A673 (cell line): ENCODE measurements at regions not wholly inside any gene's neighbourhood (a gene's known extent, or its start where the extent isn't known, plus 50 kb on each side); places are given as distances from the start of the nearest gene placed in this dataset.
A peak's percentile ranks its signal among the peaks of the same experiment; 100 is the strongest.

Experiments
- BruUV-seq: library from RNA; stranded (reverse); fragments of 400-500 nt; replicated peaks from 2 replicates; lab custom pipeline; 2021; lab: Mats Ljungman, UMichigan
- CTCF ChIA-PET: fragments of 300-600 bp; sonication (Branson Sonifier 250); formaldehyde crosslinking; loops from one replicate; lab custom pipeline; 2022; ENCODE audit warnings: antibody characterized with exemption; lab: Charles Lee
- POLR2A ChIA-PET: fragments of 300-600 bp; sonication (Branson Sonifier 250); formaldehyde crosslinking; loops from one replicate; lab custom pipeline; 2022; ENCODE audit warnings: antibody characterized with exemption; ENCODE audit not compliant: low non-redundant PET; lab: Charles Lee
- DNase-seq: peaks from one replicate; pipeline ENCODE4 v3.0.0-alpha.2; 2015; ENCODE audit warnings: low spot score
- H3K27ac ChIP-seq: fragments of 200-600 bp; sonication (generic); 2 replicates; pipeline ENCODE4 v1.5.1; 2016; ENCODE audit warnings: mixed run types, low read depth, mild to moderate bottlenecking, mixed read lengths, antibody characterized with exemption, low read length; ENCODE audit not compliant: poor library complexity, severe bottlenecking
- H3K27me3 ChIP-seq: fragments of 200-600 bp; sonication (generic); replicated peaks from 2 replicates; pipeline ENCODE4 v1.6.1; 2017; ENCODE audit warnings: mixed run types, low read depth, mild to moderate bottlenecking, mixed read lengths, antibody characterized with exemption, low read length; ENCODE audit not compliant: insufficient read depth, poor library complexity
- H3K36me3 ChIP-seq: fragments of 200-600 bp; sonication (generic); 2 replicates; pipeline ENCODE4 v1.6.1; 2016; ENCODE audit warnings: mixed run types, mild to moderate bottlenecking, mixed read lengths, antibody characterized with exemption, low read length; ENCODE audit not compliant: insufficient read depth, poor library complexity, severe bottlenecking
- H3K4me1 ChIP-seq: fragments of 200-600 bp; sonication (generic); 2 replicates; pipeline ENCODE4 v1.6.1; 2017; ENCODE audit warnings: mixed run types, mild to moderate bottlenecking, mixed read lengths, antibody characterized with exemption, low read length; ENCODE audit not compliant: insufficient read depth, poor library complexity, severe bottlenecking
- H3K4me3 ChIP-seq: fragments of 200-600 bp; sonication (generic); 2 replicates; pipeline ENCODE4 v1.5.1; 2016; ENCODE audit warnings: low read depth, mixed run types, mild to moderate bottlenecking, mixed read lengths, low read length; ENCODE audit not compliant: poor library complexity, severe bottlenecking
- H3K9me3 ChIP-seq: fragments of 200-600 bp; sonication (generic); 2 replicates; pipeline ENCODE4 v1.6.1; 2016; ENCODE audit warnings: mixed run types, low read depth, mild to moderate bottlenecking, mixed read lengths, antibody characterized with exemption, low read length; ENCODE audit not compliant: poor library complexity, severe bottlenecking
- EZH2 ChIP-seq: fragments of 200-600 bp; sonication (generic); IDR thresholded peaks from 2 replicates; pipeline ENCODE4 v1.6.1; 2017; ENCODE audit warnings: borderline replicate concordance, low read depth, mild to moderate bottlenecking, mixed read lengths, antibody characterized with exemption, low read length; ENCODE audit not compliant: poor library complexity, severe bottlenecking
- intact Hi-C: fragments of 100-400 bp; cut with micrococcal nuclease; formaldehyde crosslinking; loops from one replicate; pipeline ENCODE4 v1.10.0; 2022; ENCODE audit not compliant: unreplicated experiment
- TF ChIP-seq, protein P1 (sequence below): fragments of 300-800, 200-600 bp; sonication (generic); conservative IDR thresholded peaks from 2 replicates; pipeline ENCODE4 v1.5.1; 2017; ENCODE audit warnings: low read depth, mild to moderate bottlenecking, antibody characterized with exemption, low read length, moderate library complexity, mixed read lengths

GRCh38 chr1:70764747-70765146, 282.9 kb downstream of the PTGER3 start:
- ChIA-PET CTCF (interaction anchor here (0.7 kb wide), 1 partner anchor 22 kb away, joined by 4 read pairs; no protein-coding TSS in a partner anchor), POLR2A (no interaction called here)
- Histone ChIP-seq H3K4me1 (no peaks in the 10 kb centered on the region), H3K36me3 (no peaks in the 10 kb centered on the region), H3K27ac (no peak overlapping the region), H3K9me3 (no peaks in the 10 kb centered on the region), H3K27me3 (no peaks in the 10 kb centered on the region), H3K4me3 (no peak overlapping the region)
- peak; percentile 36 for DNase-seq
- intact Hi-C loops: no loop called here
- no TSS peak for BruUV-seq
- TF ChIP-seq EZH2: no peak
- TF ChIP-seq, protein P1, sequence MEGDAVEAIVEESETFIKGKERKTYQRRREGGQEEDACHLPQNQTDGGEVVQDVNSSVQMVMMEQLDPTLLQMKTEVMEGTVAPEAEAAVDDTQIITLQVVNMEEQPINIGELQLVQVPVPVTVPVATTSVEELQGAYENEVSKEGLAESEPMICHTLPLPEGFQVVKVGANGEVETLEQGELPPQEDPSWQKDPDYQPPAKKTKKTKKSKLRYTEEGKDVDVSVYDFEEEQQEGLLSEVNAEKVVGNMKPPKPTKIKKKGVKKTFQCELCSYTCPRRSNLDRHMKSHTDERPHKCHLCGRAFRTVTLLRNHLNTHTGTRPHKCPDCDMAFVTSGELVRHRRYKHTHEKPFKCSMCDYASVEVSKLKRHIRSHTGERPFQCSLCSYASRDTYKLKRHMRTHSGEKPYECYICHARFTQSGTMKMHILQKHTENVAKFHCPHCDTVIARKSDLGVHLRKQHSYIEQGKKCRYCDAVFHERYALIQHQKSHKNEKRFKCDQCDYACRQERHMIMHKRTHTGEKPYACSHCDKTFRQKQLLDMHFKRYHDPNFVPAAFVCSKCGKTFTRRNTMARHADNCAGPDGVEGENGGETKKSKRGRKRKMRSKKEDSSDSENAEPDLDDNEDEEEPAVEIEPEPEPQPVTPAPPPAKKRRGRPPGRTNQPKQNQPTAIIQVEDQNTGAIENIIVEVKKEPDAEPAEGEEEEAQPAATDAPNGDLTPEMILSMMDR: no peak

GRCh38 chr1:70767377-70767776, 280.2 kb downstream of the PTGER3 start:
- TF ChIP-seq EZH2: no peak
- Histone ChIP-seq H3K4me1 (no peaks in the 10 kb centered on the region), H3K9me3 (no peaks in the 10 kb centered on the region), H3K36me3 (no peaks in the 10 kb centered on the region), H3K27me3 (no peaks in the 10 kb centered on the region), H3K4me3 (no peak overlapping the region), H3K27ac (no peak overlapping the region)
- intact Hi-C loops: no loop called here
- CTCF ChIA-PET: no interaction called here
- no TSS peak for BruUV-seq
- POLR2A ChIA-PET: no interaction called here
- no peak for DNase-seq

DNA sequence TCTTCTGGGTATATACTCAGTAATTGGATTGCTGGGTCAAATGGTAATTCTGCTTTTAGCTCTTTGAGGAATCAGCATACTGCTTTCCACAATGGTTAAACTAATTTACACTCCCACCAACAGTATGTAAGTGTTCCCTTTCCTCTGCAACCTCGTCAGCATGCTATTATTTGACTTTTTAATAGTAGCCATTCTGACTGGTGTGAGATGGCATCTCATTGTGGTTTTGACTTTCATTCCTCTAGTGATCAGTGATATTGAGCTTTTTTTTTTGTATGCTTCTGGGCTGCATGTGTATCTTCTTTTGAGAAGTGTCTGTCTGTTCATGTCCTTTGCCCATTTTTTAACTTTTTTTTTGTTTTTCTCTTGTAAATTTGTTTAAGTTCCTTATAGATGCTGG, 279.4 kb downstream of the PTGER3 start:
- no peak for TF ChIP-seq EZH2
- TF ChIP-seq, protein P1: no peak
- Histone ChIP-seq H3K4me1 (no peaks in the 10 kb centered on the region), H3K36me3 (no peaks in the 10 kb centered on the region), H3K9me3 (no peaks in the 10 kb centered on the region), H3K27ac (no peak overlapping the region), H3K27me3 (no peaks in the 10 kb centered on the region), H3K4me3 (no peak overlapping the region)
- no peak for DNase-seq
- CTCF ChIA-PET: no interaction called here
- BruUV-seq: no TSS peak
- POLR2A ChIA-PET: no interaction called here
- intact Hi-C loops: no loop called here

- Histone ChIP-seq H3K4me3 (no peak overlapping the region), H3K27me3 (no peaks in the 10 kb centered on the region), H3K9me3 (no peaks in the 10 kb centered on the region), H3K4me1 (no peaks in the 10 kb centered on the region), H3K36me3 (no peaks in the 10 kb centered on the region), H3K27ac (no peak overlapping the region)
- TF ChIP-seq, protein P1: no peak
- no peak for TF ChIP-seq EZH2
- no TSS peak for BruUV-seq
- no peak for DNase-seq
- intact Hi-C loops: no loop called here
- ChIA-PET CTCF (no interaction called here), POLR2A (no interaction called here)
These were observed 269.4 kb downstream of the PTGER3 start for GRCh38 chr1:70778056-70778762.
